Kidney epithelial cell (primary cell): ENCODE measurements at regions not wholly inside any gene's neighbourhood (a gene's known extent, or its start where the extent isn't known, plus 50 kb on each side); places are given as distances from the start of the nearest gene placed in this dataset.

Source experiments
- DNase-seq: peaks from one replicate; pipeline ENCODE4 v3.0.0-alpha.2; 2010; ENCODE audit warnings: low read depth
- H3K27me3 ChIP-seq: 2 replicates; pipeline ENCODE4 v1.6.0; 2011; ENCODE audit warnings: low read length; ENCODE audit not compliant: control insufficient read depth, insufficient read depth
- H3K36me3 ChIP-seq: 2 replicates; pipeline ENCODE4 v1.5.1; 2011; ENCODE audit warnings: low read length; ENCODE audit not compliant: control insufficient read depth, insufficient read depth
- H3K4me3 ChIP-seq: 2 replicates; pipeline ENCODE4 v1.5.1; 2011; ENCODE audit warnings: low read depth, mild to moderate bottlenecking, control low read depth, low read length
- TF ChIP-seq, protein P1 (sequence below): IDR thresholded peaks from 2 replicates; pipeline ENCODE4 v1.5.1; 2011; ENCODE audit warnings: mild to moderate bottlenecking, moderate library complexity, low read length, control low read depth, inconsistent platforms; ENCODE audit not compliant: insufficient read depth, poor library complexity, severe bottlenecking

DNA sequence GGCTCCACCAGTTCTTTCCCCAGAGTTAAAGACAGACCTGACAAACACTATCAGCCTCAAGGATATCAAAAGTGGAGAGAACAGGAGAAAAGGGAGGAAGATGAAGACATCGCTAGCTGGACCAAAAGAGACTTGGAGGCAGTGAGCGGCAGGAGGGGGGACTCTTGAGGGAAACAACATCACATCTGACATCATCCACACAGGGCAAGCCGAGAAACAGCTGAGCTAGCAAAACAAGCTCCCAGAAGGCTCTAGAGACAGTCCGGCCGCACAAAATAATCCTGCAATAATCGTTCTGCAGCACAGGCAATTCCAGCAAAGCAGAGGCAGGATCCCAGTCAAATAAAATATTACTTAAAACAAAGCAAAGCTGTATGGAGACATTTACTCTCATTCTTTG is 239.8 kb downstream of the EN1 start:
- TF ChIP-seq, protein P1, sequence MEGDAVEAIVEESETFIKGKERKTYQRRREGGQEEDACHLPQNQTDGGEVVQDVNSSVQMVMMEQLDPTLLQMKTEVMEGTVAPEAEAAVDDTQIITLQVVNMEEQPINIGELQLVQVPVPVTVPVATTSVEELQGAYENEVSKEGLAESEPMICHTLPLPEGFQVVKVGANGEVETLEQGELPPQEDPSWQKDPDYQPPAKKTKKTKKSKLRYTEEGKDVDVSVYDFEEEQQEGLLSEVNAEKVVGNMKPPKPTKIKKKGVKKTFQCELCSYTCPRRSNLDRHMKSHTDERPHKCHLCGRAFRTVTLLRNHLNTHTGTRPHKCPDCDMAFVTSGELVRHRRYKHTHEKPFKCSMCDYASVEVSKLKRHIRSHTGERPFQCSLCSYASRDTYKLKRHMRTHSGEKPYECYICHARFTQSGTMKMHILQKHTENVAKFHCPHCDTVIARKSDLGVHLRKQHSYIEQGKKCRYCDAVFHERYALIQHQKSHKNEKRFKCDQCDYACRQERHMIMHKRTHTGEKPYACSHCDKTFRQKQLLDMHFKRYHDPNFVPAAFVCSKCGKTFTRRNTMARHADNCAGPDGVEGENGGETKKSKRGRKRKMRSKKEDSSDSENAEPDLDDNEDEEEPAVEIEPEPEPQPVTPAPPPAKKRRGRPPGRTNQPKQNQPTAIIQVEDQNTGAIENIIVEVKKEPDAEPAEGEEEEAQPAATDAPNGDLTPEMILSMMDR = no peak
- Histone ChIP-seq H3K4me3 (no peak overlapping the region), H3K27me3 (no peaks in the 10 kb centered on the region), H3K36me3 (no peaks in the 10 kb centered on the region)
- no peak for DNase-seq

DNA sequence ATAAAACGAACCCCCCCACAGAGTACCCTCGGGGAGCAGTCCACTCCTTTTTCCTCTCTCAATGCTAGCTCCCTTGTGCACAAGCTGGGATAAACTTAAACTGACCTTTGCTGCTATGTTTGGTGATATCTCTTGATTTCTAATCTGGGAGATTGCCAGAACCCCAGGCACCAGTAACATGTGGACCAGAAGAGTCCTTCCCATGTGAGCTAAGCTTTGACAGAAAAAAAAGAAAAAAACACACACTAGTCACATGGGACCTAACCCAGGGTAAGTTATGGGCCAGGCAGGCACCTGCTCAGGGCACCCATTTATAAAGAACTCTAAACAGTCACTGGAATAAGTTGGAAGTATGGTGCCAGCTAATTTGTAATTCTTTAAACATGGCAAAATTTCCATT is 242.6 kb downstream of the EN1 start:
- no peaks in the 10 kb centered on the region for H3K36me3 ChIP-seq
- no peak for DNase-seq
- H3K27me3 ChIP-seq = no peaks in the 10 kb centered on the region
- TF ChIP-seq, protein P1 = no peak
- H3K4me3 ChIP-seq = no peak overlapping the region

DNA sequence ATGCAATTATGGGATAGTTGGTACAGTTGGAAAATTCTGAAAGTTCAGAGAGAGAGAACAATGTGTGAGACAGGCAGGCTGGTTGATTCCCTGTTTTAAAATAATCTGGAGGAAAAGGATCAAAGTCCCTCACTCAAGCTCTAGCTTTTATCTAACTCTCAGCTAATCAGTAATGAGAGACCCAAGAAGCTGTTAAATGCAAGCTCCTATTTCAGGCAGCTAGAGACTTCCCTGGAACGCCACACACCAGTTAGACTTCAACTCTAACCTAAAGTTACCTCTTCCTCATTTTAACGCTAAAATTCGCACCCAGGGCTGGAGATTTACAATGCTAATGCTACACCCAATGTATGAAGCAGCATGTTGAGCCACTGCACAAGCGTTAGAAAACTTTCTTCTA is 243.1 kb downstream of the EN1 start:
- no peak for DNase-seq
- TF ChIP-seq, protein P1 = no peak
- no peaks in the 10 kb centered on the region for H3K27me3 ChIP-seq
- no peaks in the 10 kb centered on the region for H3K36me3 ChIP-seq
- H3K4me3 ChIP-seq = no peak overlapping the region

DNA sequence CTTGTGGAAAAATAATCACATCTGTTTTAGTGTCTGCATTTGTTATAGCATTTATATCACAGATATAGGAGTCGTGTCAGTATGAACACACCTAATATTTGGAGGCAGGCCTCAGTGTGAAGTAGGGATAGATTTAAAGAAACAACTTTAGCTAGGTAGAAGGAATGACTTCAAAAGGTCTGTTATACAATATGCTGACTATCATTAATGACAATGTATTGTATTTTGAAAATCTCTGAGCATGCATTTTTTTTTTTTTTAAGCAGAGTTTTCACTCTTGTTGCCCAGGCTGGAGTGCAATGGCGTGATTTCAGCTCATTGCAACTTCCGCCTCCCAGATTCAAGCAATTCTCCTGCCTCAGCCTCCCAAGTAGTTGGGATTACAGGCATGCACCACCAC is 248.3 kb downstream of the EN1 start:
- no peak for DNase-seq
- Histone ChIP-seq H3K36me3 (no peaks in the 10 kb centered on the region), H3K27me3 (no peaks in the 10 kb centered on the region), H3K4me3 (no peak overlapping the region)
- TF ChIP-seq, protein P1 = no peak

DNA sequence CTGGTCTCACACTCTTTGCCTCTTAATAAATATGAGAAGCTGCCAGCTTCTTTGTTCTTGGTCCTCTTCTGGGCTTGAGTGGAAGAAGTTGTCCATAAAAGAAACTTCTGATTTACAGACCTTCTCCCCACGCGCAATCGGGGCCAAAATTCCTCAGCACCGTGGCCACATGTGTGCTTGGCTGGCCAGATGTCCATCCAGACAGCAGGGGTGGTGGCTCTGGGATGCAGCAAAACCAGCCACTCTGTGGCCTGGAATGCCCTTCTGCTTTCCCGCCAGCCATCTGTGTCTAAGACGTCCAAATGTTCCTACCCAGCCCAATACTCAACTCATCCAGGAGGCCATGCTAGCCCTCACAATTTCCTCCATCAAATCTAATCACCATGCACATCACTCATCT is 250.8 kb downstream of the EN1 start:
- no peak for DNase-seq
- H3K27me3 ChIP-seq = no peaks in the 10 kb centered on the region
- H3K36me3 ChIP-seq = no peaks in the 10 kb centered on the region
- no peak overlapping the region for H3K4me3 ChIP-seq
- TF ChIP-seq, protein P1 = no peak

DNA sequence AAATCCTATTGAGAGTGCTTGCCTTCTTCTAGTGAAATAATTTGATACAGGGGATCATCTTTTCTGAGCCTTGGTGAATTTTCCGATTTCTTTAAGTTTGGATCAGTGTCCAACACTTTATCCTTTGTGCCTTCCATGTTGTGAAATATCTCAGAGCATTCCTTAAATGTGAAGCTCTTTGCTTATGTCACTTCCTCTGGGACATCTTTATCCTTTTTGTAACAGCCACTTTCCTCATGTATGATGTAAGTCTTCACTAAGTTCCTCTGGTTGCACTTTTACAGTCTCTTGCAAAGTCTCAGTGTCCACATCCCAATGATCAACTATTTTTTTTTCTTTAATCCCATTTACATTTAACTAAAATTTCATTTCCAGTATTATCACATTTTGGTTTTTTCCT is 254.2 kb downstream of the EN1 start:
- TF ChIP-seq, protein P1 = no peak
- no peak overlapping the region for H3K4me3 ChIP-seq
- DNase-seq = no peak
- H3K36me3 ChIP-seq = no peaks in the 10 kb centered on the region
- H3K27me3 ChIP-seq = no peaks in the 10 kb centered on the region
